ENCODE measurements at regions not wholly inside any gene's neighbourhood (a gene's known extent, or its start where the extent isn't known, plus 50 kb on each side); places are given as distances from the start of the nearest gene placed in this dataset.

DNA sequence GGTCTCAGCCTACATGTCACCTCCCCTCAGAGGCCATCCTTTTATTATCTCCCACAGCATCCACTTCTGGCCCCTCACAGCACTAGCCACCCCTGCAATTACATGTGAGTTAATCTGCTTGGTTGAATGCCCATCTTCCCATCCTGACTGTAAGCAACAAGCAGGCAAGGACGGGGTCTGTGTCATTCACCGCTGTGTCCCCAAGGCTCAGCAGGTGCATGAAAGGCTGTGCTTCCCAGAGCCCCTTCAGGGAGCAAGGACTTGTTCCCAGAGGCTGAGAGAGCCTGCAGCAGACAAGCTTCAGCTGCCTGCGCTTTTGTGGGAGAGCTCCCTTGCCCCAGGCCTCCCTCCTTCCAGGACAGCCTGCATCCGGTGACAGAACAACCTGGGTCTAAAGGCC, 172.7 kb upstream of the GSC start:
- TF ChIP-seq, protein P1, sequence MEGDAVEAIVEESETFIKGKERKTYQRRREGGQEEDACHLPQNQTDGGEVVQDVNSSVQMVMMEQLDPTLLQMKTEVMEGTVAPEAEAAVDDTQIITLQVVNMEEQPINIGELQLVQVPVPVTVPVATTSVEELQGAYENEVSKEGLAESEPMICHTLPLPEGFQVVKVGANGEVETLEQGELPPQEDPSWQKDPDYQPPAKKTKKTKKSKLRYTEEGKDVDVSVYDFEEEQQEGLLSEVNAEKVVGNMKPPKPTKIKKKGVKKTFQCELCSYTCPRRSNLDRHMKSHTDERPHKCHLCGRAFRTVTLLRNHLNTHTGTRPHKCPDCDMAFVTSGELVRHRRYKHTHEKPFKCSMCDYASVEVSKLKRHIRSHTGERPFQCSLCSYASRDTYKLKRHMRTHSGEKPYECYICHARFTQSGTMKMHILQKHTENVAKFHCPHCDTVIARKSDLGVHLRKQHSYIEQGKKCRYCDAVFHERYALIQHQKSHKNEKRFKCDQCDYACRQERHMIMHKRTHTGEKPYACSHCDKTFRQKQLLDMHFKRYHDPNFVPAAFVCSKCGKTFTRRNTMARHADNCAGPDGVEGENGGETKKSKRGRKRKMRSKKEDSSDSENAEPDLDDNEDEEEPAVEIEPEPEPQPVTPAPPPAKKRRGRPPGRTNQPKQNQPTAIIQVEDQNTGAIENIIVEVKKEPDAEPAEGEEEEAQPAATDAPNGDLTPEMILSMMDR (IDR thresholded peaks at IDR 0.05) = no peak
- no peak for TF ChIP-seq POLR2A (IDR thresholded peaks at IDR 0.05)
